ENCODE measurements at regions not wholly inside any gene's neighbourhood (a gene's known extent, or its start where the extent isn't known, plus 50 kb on each side); places are given as distances from the start of the nearest gene placed in this dataset.

- ChIA-PET CTCF (no interaction called here), POLR2A (no interaction called here)
- H3K4me3 ChIP-seq (ENCODE audit: low read depth, low read length) = no peak overlapping the region
- TF ChIP-seq CTCF (IDR thresholded peaks at IDR 0.05; ENCODE audit: insufficient read depth, low read length, missing control alignments) = no peak
- no peak for DNase-seq (ENCODE audit: low read depth, low spot score)
These were observed 91.5 kb upstream of the E2F3 start for GRCh38 chr6:20310185-20310584.

- no peak for DNase-seq (ENCODE audit: low read depth, low spot score)
- POLR2A ChIA-PET = no interaction called here
- CTCF ChIA-PET = interaction anchor here (1.7 kb wide), 1 partner anchor 216 kb away, joined by 4 read pairs; no protein-coding TSS in a partner anchor
- no peak for TF ChIP-seq CTCF (IDR thresholded peaks at IDR 0.05; ENCODE audit: insufficient read depth, low read length, missing control alignments)
- H3K4me3 ChIP-seq (ENCODE audit: low read depth, low read length) = no peak overlapping the region
These were observed 89.1 kb upstream of the E2F3 start for GRCh38 chr6:20312606-20313005.

- ChIA-PET POLR2A (no interaction called here), CTCF (interaction anchor here (1.7 kb wide), 1 partner anchor 215 kb away, joined by 4 read pairs; no protein-coding TSS in a partner anchor)
- no peak overlapping the region for H3K4me3 ChIP-seq (ENCODE audit: low read depth, low read length)
- TF ChIP-seq CTCF (IDR thresholded peaks at IDR 0.05; ENCODE audit: insufficient read depth, low read length, missing control alignments) = no peak
- DNase-seq (ENCODE audit: low read depth, low spot score) = no peak
These were observed 88.6 kb upstream of the E2F3 start for GRCh38 chr6:20313051-20313450.

GRCh38 chr6:20313960-20314530 is 87.6 kb upstream of the E2F3 start:
- ChIA-PET POLR2A (no interaction called here), CTCF (interaction anchor here (1.7 kb wide), 1 partner anchor 214 kb away, joined by 4 read pairs; no protein-coding TSS in a partner anchor)
- no peak overlapping the region for H3K4me3 ChIP-seq (ENCODE audit: low read depth, low read length)
- TF ChIP-seq CTCF (IDR thresholded peaks at IDR 0.05; ENCODE audit: insufficient read depth, low read length, missing control alignments) = no peak
- no peak for DNase-seq (ENCODE audit: low read depth, low spot score)

GRCh38 chr6:20314866-20315845 is 86.5 kb upstream of the E2F3 start:
- DNase-seq (ENCODE audit: low read depth, low spot score) = no peak
- ChIA-PET CTCF (no interaction called here), POLR2A (no interaction called here)
- TF ChIP-seq CTCF (IDR thresholded peaks at IDR 0.05; ENCODE audit: insufficient read depth, low read length, missing control alignments) = no peak
- no peak overlapping the region for H3K4me3 ChIP-seq (ENCODE audit: low read depth, low read length)

- no peak for TF ChIP-seq CTCF (IDR thresholded peaks at IDR 0.05; ENCODE audit: insufficient read depth, low read length, missing control alignments)
- no peak overlapping the region for H3K4me3 ChIP-seq (ENCODE audit: low read depth, low read length)
- DNase-seq (ENCODE audit: low read depth, low spot score) = no peak
- CTCF ChIA-PET = no interaction called here
- POLR2A ChIA-PET = no interaction called here
These were observed 84.2 kb upstream of the E2F3 start for GRCh38 chr6:20317430-20317829.
